Caco-2 (cell line): ENCODE measurements at regions not wholly inside any gene's neighbourhood (a gene's known extent, or its start where the extent isn't known, plus 50 kb on each side); places are given as distances from the start of the nearest gene placed in this dataset.

Experiments used
- BruUV-seq: library from RNA; stranded (reverse); fragments of 400-500 nt; replicated peaks from 2 replicates; lab custom pipeline; 2021; lab: Mats Ljungman, UMichigan
- CTCF ChIA-PET: fragments of 300-600 bp; sonication (Branson Sonifier 250); formaldehyde crosslinking; loops from one replicate; lab custom pipeline; 2022; ENCODE audit warnings: antibody characterized with exemption; lab: Charles Lee
- POLR2A ChIA-PET: fragments of 300-600 bp; sonication (Branson Sonifier 250); formaldehyde crosslinking; loops from one replicate; lab custom pipeline; 2022; ENCODE audit warnings: antibody characterized with exemption; lab: Charles Lee
- DNase-seq, 2 experiments: peaks; one replicate each; pipeline versions ENCODE4 v3.0.0 to v3.0.0-alpha.2; 2020 to 2022
- H3K27me3 ChIP-seq: replicated peaks from 2 replicates; pipeline ENCODE4 v1.6.0; 2011; ENCODE audit warnings: low read length; ENCODE audit not compliant: control insufficient read depth, insufficient read depth
- H3K36me3 ChIP-seq: 2 replicates; pipeline ENCODE4 v1.5.1; 2011; ENCODE audit warnings: low read length; ENCODE audit not compliant: control insufficient read depth, insufficient read depth
- H3K4me1 ChIP-seq: fragments of 250-450 bp; sonication (Bioruptor Pico); 2 replicates; pipeline ENCODE4 v1.5.1; 2020; ENCODE audit warnings: mild to moderate bottlenecking
- H3K4me3 ChIP-seq: 2 replicates; pipeline ENCODE4 v1.5.1; 2011; ENCODE audit warnings: low read depth, mild to moderate bottlenecking, control low read depth, low read length
- H3K9me3 ChIP-seq: fragments of 250-450 bp; sonication (Bioruptor Pico); 2 replicates; pipeline ENCODE4 v1.5.1; 2020; ENCODE audit warnings: mild to moderate bottlenecking, moderate library complexity
- H3K27ac Mint-ChIP-seq: one replicate; pipeline ENCODE4 v1.8.0; 2022; ENCODE audit warnings: mixed read lengths; ENCODE audit not compliant: unreplicated experiment
- H3K27me3 Mint-ChIP-seq: one replicate; pipeline ENCODE4 v1.8.0; 2022; ENCODE audit warnings: mixed read lengths; ENCODE audit not compliant: insufficient read depth, unreplicated experiment
- H3K36me3 Mint-ChIP-seq: one replicate; pipeline ENCODE4 v1.8.0; 2022; ENCODE audit warnings: mild to moderate bottlenecking, mixed read lengths; ENCODE audit not compliant: insufficient read depth, unreplicated experiment
- H3K4me1 Mint-ChIP-seq: one replicate; pipeline ENCODE4 v1.8.0; 2022; ENCODE audit warnings: low read depth, mixed read lengths; ENCODE audit not compliant: unreplicated experiment
- H3K4me3 Mint-ChIP-seq: one replicate; pipeline ENCODE4 v1.8.0; 2022; ENCODE audit warnings: mild to moderate bottlenecking, moderate library complexity, mixed read lengths; ENCODE audit not compliant: unreplicated experiment
- H3K9me3 Mint-ChIP-seq: one replicate; pipeline ENCODE4 v1.8.0; 2022; ENCODE audit warnings: mixed read lengths; ENCODE audit not compliant: unreplicated experiment
- CTCF ChIP-seq, 2 experiments: fragments of 200-600 bp in 1 of 2; IDR thresholded peaks; 1 replicate in 1 of 2; 2 replicates in 1 of 2; pipeline versions ENCODE4 v1.5.1 to v1.8.0; 2011 to 2022; ENCODE audit warnings: antibody characterized with exemption in 1 of 2, control low read depth in 1 of 2, inconsistent platforms in 1 of 2, low read depth in 1 of 2, low read length in 1 of 2, mild to moderate bottlenecking in 1 of 2, moderate library complexity in 1 of 2; ENCODE audit not compliant: insufficient read depth in 1 of 2, severe bottlenecking in 1 of 2, unreplicated experiment in 1 of 2
- intact Hi-C: fragments of 100-400 bp; cut with micrococcal nuclease; formaldehyde crosslinking; loops from one replicate; pipeline ENCODE4 v1.10.0; 2022; ENCODE audit not compliant: unreplicated experiment

- Histone ChIP-seq H3K4me1 (peaks cover 13% of the 10 kb centered on the region), H3K4me3 (no peak overlapping the region), H3K36me3 (no peaks in the 10 kb centered on the region), H3K27me3 (no peaks in the 10 kb centered on the region), H3K9me3 (no peaks in the 10 kb centered on the region)
- no peaks in the 10 kb centered on the region for H3K27me3 Mint-ChIP-seq
- POLR2A ChIA-PET, result no interaction called here
- TF ChIP-seq CTCF (IDR thresholded peaks at IDR 0.05; ENCODE audit: insufficient read depth in 1 of 2, low read depth in 1 of 2, low read length in 1 of 2, severe bottlenecking in 1 of 2, unreplicated experiment in 1 of 2), result no peak
- H3K27ac Mint-ChIP-seq, result no peak overlapping the region
- DNase-seq, result no peak
- CTCF ChIA-PET, result no interaction called here
- no peaks in the 10 kb centered on the region for H3K9me3 Mint-ChIP-seq
- intact Hi-C loops, result no loop called here
- H3K4me1 Mint-ChIP-seq, result peaks cover 13% of the 10 kb centered on the region
- no TSS peak for BruUV-seq
- H3K36me3 Mint-ChIP-seq, result no peaks in the 10 kb centered on the region
- no peak overlapping the region for H3K4me3 Mint-ChIP-seq
Observed at GRCh38 chr2:149658553-149658952, 71.0 kb upstream of the MMADHC start.

- ChIA-PET POLR2A (no interaction called here), CTCF (no interaction called here)
- H3K27ac Mint-ChIP-seq, result no peak overlapping the region
- no peaks in the 10 kb centered on the region for H3K9me3 Mint-ChIP-seq
- H3K27me3 Mint-ChIP-seq, result no peaks in the 10 kb centered on the region
- H3K36me3 ChIP-seq, result no peaks in the 10 kb centered on the region
- H3K4me1 Mint-ChIP-seq, result peaks cover 19% of the 10 kb centered on the region
- DNase-seq, result no peak
- no TSS peak for BruUV-seq
- no peaks in the 10 kb centered on the region for H3K36me3 Mint-ChIP-seq
- intact Hi-C loops, result no loop called here
- H3K4me3 Mint-ChIP-seq, result no peak overlapping the region
- peaks cover 23% of the 10 kb centered on the region for H3K4me1 ChIP-seq
- H3K27me3 ChIP-seq, result no peaks in the 10 kb centered on the region
- H3K9me3 ChIP-seq, result no peaks in the 10 kb centered on the region
- no peak overlapping the region for H3K4me3 ChIP-seq
- TF ChIP-seq CTCF (IDR thresholded peaks at IDR 0.05; ENCODE audit: insufficient read depth in 1 of 2, low read depth in 1 of 2, low read length in 1 of 2, severe bottlenecking in 1 of 2, unreplicated experiment in 1 of 2), result no peak
Observed at GRCh38 chr2:149657401-149658040, 69.9 kb upstream of the MMADHC start.

DNA sequence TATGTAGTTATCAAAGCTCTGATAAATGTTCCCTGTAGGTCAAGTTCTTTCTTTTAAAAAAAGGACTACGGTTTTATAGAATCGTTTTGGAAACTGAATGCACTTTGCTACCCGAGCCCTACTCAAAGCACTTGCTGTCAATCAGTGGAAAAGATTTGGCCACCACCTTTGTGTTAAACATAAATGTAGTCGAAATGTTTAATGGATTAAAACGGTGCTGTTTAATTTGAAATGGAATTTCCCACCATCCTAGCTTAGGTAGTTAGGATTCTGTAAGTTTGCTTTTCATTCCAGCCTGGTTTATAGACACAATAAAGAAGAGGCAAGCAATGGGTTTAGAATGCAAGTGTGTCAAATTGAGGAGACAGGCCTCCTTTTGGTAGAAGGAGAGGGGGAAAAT, 69.4 kb upstream of the MMADHC start:
- no peaks in the 10 kb centered on the region for H3K9me3 ChIP-seq
- no peak overlapping the region for H3K4me3 Mint-ChIP-seq
- peaks cover 27% of the 10 kb centered on the region for H3K4me1 ChIP-seq
- CTCF ChIA-PET, result no interaction called here
- no peaks in the 10 kb centered on the region for H3K27me3 Mint-ChIP-seq
- H3K4me1 Mint-ChIP-seq, result peaks cover 23% of the 10 kb centered on the region
- H3K9me3 Mint-ChIP-seq, result no peaks in the 10 kb centered on the region
- no peaks in the 10 kb centered on the region for H3K36me3 ChIP-seq
- no TSS peak for BruUV-seq
- intact Hi-C loops, result no loop called here
- H3K27ac Mint-ChIP-seq, result no peak overlapping the region
- no peaks in the 10 kb centered on the region for H3K36me3 Mint-ChIP-seq
- no peak for TF ChIP-seq CTCF (IDR thresholded peaks at IDR 0.05; ENCODE audit: insufficient read depth in 1 of 2, low read depth in 1 of 2, low read length in 1 of 2, severe bottlenecking in 1 of 2, unreplicated experiment in 1 of 2)
- POLR2A ChIA-PET, result interaction anchor here (0.6 kb wide), 1 partner anchor 112 kb away, joined by 7 read pairs; no protein-coding TSS in a partner anchor
- no peaks in the 10 kb centered on the region for H3K27me3 ChIP-seq
- DNase-seq, result no peak
- no peak overlapping the region for H3K4me3 ChIP-seq
